DOHH2 (cell line): ENCODE measurements at regions not wholly inside any gene's neighbourhood (a gene's known extent, or its start where the extent isn't known, plus 50 kb on each side); places are given as distances from the start of the nearest gene placed in this dataset.

Source experiments
- H3F3A ChIP-seq: fragments of 200-600 bp; sonication (generic), shearing (Covaris generic); 2 replicates; pipeline ENCODE4 v1.6.0; 2016; ENCODE audit warnings: antibody characterized with exemption, mild to moderate bottlenecking; ENCODE audit not compliant: control insufficient read depth, insufficient read depth
- H3K27ac ChIP-seq: fragments of 200-600 bp; sonication (generic); 2 replicates; pipeline ENCODE4 v1.5.1; 2014; ENCODE audit warnings: low read depth, mild to moderate bottlenecking, low read length, moderate library complexity
- H3K27me3 ChIP-seq: fragments of 200-600 bp; sonication (generic); 2 replicates; pipeline ENCODE4 v1.6.1; 2014; ENCODE audit warnings: mild to moderate bottlenecking, low read length, mixed read lengths; ENCODE audit not compliant: control insufficient read depth
- H3K36me3 ChIP-seq: fragments of 200-600 bp; sonication (generic); 2 replicates; pipeline ENCODE4 v1.6.1; 2014; ENCODE audit warnings: mild to moderate bottlenecking, low read length, moderate library complexity, mixed read lengths; ENCODE audit not compliant: control insufficient read depth
- H3K4me1 ChIP-seq: fragments of 200-600 bp; sonication (generic); 2 replicates; pipeline ENCODE4 v1.6.1; 2014; ENCODE audit warnings: mild to moderate bottlenecking, low read length, mixed read lengths; ENCODE audit not compliant: control insufficient read depth
- H3K4me2 ChIP-seq: fragments of 200-600 bp; sonication (generic); 2 replicates; pipeline ENCODE4 v1.6.0; 2014; ENCODE audit warnings: mild to moderate bottlenecking, low read length, moderate library complexity
- H3K4me3 ChIP-seq: fragments of 200-600 bp; sonication (generic); 2 replicates; pipeline ENCODE4 v1.5.1; 2014; ENCODE audit warnings: mild to moderate bottlenecking, low read length, mixed read lengths
- H3K79me2 ChIP-seq: fragments of 200-600 bp; sonication (generic); 2 replicates; pipeline ENCODE4 v1.6.1; 2014; ENCODE audit warnings: mild to moderate bottlenecking, low read length, mixed read lengths; ENCODE audit not compliant: control insufficient read depth
- H3K9me2 ChIP-seq: fragments of 200-600 bp; sonication (generic); replicated peaks from 2 replicates; pipeline ENCODE4 v1.6.1; 2014; ENCODE audit warnings: mild to moderate bottlenecking, low read length, mixed read lengths; ENCODE audit not compliant: control insufficient read depth
- H3K9me3 ChIP-seq: fragments of 200-600 bp; sonication (generic); 2 replicates; pipeline ENCODE4 v1.6.1; 2014; ENCODE audit warnings: antibody characterized with exemption, low read length, mixed read lengths; ENCODE audit not compliant: control insufficient read depth, insufficient read depth
- H4K20me1 ChIP-seq: fragments of 200-600 bp; sonication (generic); 2 replicates; pipeline ENCODE4 v1.6.0; 2014; ENCODE audit warnings: low read depth, mild to moderate bottlenecking, antibody characterized with exemption, low read length, moderate library complexity; ENCODE audit not compliant: control insufficient read depth, insufficient read depth
- CTCF ChIP-seq: fragments of 200-600 bp; sonication (generic); IDR thresholded peaks from one replicate; pipeline ENCODE4 v1.5.1; 2014; ENCODE audit warnings: antibody characterized with exemption, mild to moderate bottlenecking, low read depth, low read length; ENCODE audit not compliant: poor library complexity, severe bottlenecking
- EZH2phosphoT487 ChIP-seq: fragments of 200-600 bp; sonication (generic); IDR thresholded peaks from 2 replicates; pipeline ENCODE4 v1.6.1; 2017; ENCODE audit warnings: borderline replicate concordance, mild to moderate bottlenecking, antibody characterized with exemption, low read length, moderate library complexity, mixed read lengths

GRCh38 chr5:125877248-125877647, 546.0 kb upstream of the GRAMD2B start:
- Histone ChIP-seq H3K9me2 (no peaks in the 10 kb centered on the region), H3K36me3 (no peaks in the 10 kb centered on the region), H3F3A (no peaks in the 10 kb centered on the region), H3K27me3 (no peaks in the 10 kb centered on the region), H3K4me1 (no peaks in the 10 kb centered on the region), H4K20me1 (no peaks in the 10 kb centered on the region), H3K4me3 (no peak overlapping the region), H3K9me3 (peaks cover 4% of the 10 kb centered on the region; the same call in 1 of the 2 replicates), H3K27ac (no peak overlapping the region), H3K79me2 (no peaks in the 10 kb centered on the region), H3K4me2 (no peak overlapping the region)
- TF ChIP-seq EZH2phosphoT487 (no peak), CTCF (no peak)

DNA sequence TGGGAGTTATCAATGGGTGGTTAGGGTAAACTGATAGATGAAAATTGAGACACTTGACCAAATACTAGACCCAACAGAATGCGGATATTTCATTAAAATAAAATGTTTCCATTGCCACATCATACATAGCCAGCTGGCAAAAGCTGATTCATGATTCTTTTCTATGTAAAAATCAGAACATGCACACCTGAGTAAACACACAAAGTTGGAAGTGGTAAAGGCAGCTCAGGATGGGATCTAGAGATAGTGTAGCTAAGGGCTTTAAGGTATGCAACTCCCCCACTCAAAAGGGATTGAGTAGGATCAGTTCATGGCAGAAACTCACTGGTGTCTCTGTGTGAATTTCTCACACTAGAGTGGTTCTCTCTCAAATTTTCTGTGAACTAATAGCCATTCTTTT, 541.1 kb upstream of the GRAMD2B start:
- no peaks in the 10 kb centered on the region for H3K27me3 ChIP-seq
- H3K4me2 ChIP-seq, result no peak overlapping the region
- TF ChIP-seq CTCF (no peak), EZH2phosphoT487 (no peak)
- no peaks in the 10 kb centered on the region for H3K9me3 ChIP-seq
- no peaks in the 10 kb centered on the region for H3F3A ChIP-seq
- no peak overlapping the region for H3K27ac ChIP-seq
- H3K9me2 ChIP-seq, result no peaks in the 10 kb centered on the region
- H3K4me3 ChIP-seq, result no peak overlapping the region
- no peaks in the 10 kb centered on the region for H3K4me1 ChIP-seq
- no peaks in the 10 kb centered on the region for H3K79me2 ChIP-seq
- H3K36me3 ChIP-seq, result no peaks in the 10 kb centered on the region
- H4K20me1 ChIP-seq, result no peaks in the 10 kb centered on the region

DNA sequence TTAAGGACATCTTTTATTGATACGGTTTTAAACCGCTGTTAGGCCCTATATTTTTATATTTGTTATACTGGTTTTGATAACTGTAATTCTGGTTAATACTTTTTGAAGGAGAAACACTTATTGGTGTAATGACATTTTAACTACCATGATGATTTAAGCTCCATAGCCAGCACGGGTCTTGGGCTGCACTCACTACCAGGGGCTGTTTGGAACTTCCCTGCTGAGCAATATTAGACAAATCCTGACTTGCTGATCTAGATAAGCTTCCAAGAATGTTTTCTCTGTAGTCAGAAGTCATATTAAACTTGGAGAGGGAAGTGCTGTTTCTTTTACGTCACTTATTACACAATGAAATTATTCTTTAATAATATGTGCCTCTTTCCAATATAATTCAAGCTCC, 540.0 kb upstream of the GRAMD2B start:
- Histone ChIP-seq H3K9me2 (no peaks in the 10 kb centered on the region), H3K9me3 (no peaks in the 10 kb centered on the region), H3K36me3 (no peaks in the 10 kb centered on the region), H3F3A (no peaks in the 10 kb centered on the region), H3K4me3 (no peak overlapping the region), H3K79me2 (no peaks in the 10 kb centered on the region), H4K20me1 (no peaks in the 10 kb centered on the region), H3K4me1 (no peaks in the 10 kb centered on the region), H3K4me2 (no peak overlapping the region), H3K27me3 (no peaks in the 10 kb centered on the region), H3K27ac (no peak overlapping the region)
- TF ChIP-seq EZH2phosphoT487 (no peak), CTCF (no peak)

DNA sequence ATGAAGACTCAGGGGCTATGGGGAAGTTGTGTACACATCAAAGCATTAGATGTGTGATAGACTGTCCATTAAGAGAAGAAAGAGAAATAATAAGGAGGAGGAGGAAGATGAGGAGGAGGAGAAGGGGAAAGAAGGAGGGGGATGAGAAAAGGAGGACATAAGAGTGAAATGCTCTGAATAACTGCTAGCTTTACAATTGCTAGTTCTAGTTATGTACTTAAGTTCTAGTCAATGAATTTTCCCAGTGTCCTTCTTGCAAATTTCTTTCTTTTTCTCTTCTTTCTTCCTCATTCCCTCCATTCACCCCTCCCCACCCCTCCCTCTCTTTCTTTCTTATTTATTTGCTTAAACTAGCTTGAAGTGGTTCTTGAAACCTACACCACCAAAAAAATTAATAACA, 534.9 kb upstream of the GRAMD2B start:
- no peak for TF ChIP-seq EZH2phosphoT487
- TF ChIP-seq CTCF, result no peak
- H3K4me1 ChIP-seq, result no peaks in the 10 kb centered on the region
- H3K4me2 ChIP-seq, result no peak overlapping the region
- H3F3A ChIP-seq, result no peaks in the 10 kb centered on the region
- H3K27me3 ChIP-seq, result no peaks in the 10 kb centered on the region
- H3K4me3 ChIP-seq, result no peak overlapping the region
- H3K36me3 ChIP-seq, result no peaks in the 10 kb centered on the region
- H3K27ac ChIP-seq, result no peak overlapping the region
- H3K79me2 ChIP-seq, result no peaks in the 10 kb centered on the region
- H3K9me2 ChIP-seq, result no peaks in the 10 kb centered on the region
- no peaks in the 10 kb centered on the region for H3K9me3 ChIP-seq
- H4K20me1 ChIP-seq, result no peaks in the 10 kb centered on the region
